Heart left ventricle (tissue), 16 donors: ENCODE measurements at regions not wholly inside any gene's neighbourhood (a gene's known extent, or its start where the extent isn't known, plus 50 kb on each side); places are given as distances from the start of the nearest gene placed in this dataset.

Experiments used
- ATAC-seq, 4 donors: fragments of 200-7000 bp; cut with Tn5 transposase; one replicate each; pipeline ENCODE4 v1.9.1; 2020 to 2022; ENCODE audit warnings: moderate library complexity in 4 of 4, mild to moderate bottlenecking in 3 of 4, moderate number of reproducible peaks in 1 of 4
- DNase-seq, 5 donors: peaks; one replicate each; pipeline ENCODE4 v3.0.0-alpha.2; 2020
- H3K27ac ChIP-seq, 12 donors: fragments of 200-600 bp; sonication (generic) in 4 of 12; one replicate each; pipeline versions ENCODE4 v1.5.0 to v1.8.0; 2016 to 2022; ENCODE audit warnings: mild to moderate bottlenecking in 2 of 12
- H3K27me3 ChIP-seq, 9 donors: fragments of 200-600 bp; sonication (generic) in 2 of 9; one replicate each; pipeline versions ENCODE4 v1.5.1 to v1.8.0; 2016 to 2022; ENCODE audit warnings: mild to moderate bottlenecking in 3 of 9
- H3K36me3 ChIP-seq, 9 donors: fragments of 200-600 bp; sonication (generic) in 2 of 9; one replicate each; pipeline versions ENCODE4 v1.5.0 to v1.8.0; 2018 to 2022; ENCODE audit warnings: mild to moderate bottlenecking in 2 of 9
- H3K4me1 ChIP-seq, 12 donors: fragments of 200-600 bp; sonication (generic) in 4 of 12; one replicate each; pipeline versions ENCODE4 v1.5.0 to v1.8.0; 2016 to 2022; ENCODE audit warnings: mild to moderate bottlenecking in 3 of 12
- H3K4me3 ChIP-seq, 12 donors: fragments of 200-600 bp; sonication (generic) in 4 of 12; one replicate each; pipeline versions ENCODE4 v1.5.0 to v1.8.0; 2017 to 2022; ENCODE audit warnings: mild to moderate bottlenecking in 9 of 12, moderate library complexity in 4 of 12
- H3K9me3 ChIP-seq, 12 donors: fragments of 200-600 bp; sonication (generic) in 4 of 12; one replicate each; pipeline versions ENCODE4 v1.5.0 to v1.8.0; 2016 to 2022; ENCODE audit warnings: mild to moderate bottlenecking in 1 of 12
- CTCF ChIP-seq, 12 donors: fragments of 200-600 bp; sonication (generic) in 4 of 12; IDR thresholded peaks; one replicate each; pipeline versions ENCODE4 v1.5.0 to v1.8.0; 2018 to 2022; ENCODE audit warnings: antibody characterized with exemption in 12 of 12, mild to moderate bottlenecking in 5 of 12
- POLR2A ChIP-seq, 2 donors: fragments of 450-650 bp; IDR thresholded peaks; one replicate each; pipeline ENCODE4 v1.6.1; 2017; ENCODE audit warnings: antibody characterized with exemption in 2 of 2, mild to moderate bottlenecking in 2 of 2, moderate library complexity in 2 of 2
- WGBS, 4 donors: extraction: QIAGEN DNeasy Blood & Tissue Kit in 2 of 4; methylation state at CpG; one replicate each; pipeline versions ENCODE4 v1.1.5 to v1.1.7; 2013 to 2018; 5-methylcytosine and 5-hydroxymethylcytosine counted together
- intact Hi-C, 10 donors: fragments of 100-400 bp; cut with DNase I; formaldehyde crosslinking; loops; one replicate each; pipeline versions ENCODE4 v1.11.1 to v1.14.2; 2022
- donor health status: ischemic (EF 13 %, LVEDD 7.1; RV severe dilation, severe dysfunction).
- donor health status: healthy with polysubstance abuse.
- donor health status: DM: no; HTN: yes; CAD: no.
- donor health status: DM: no; HTN: no; CAD: no.
- donor health status: ischemic (EF 25% LVEDD 6.9; RV normal size, moderate dysfunction).
- donor health status: ischemic (EF 25% LVEDD 5.7; RV mildly dilated, moderate dysfunction).
- donor health status: healthy.
- donor health status: DM: yes; HTN: yes; CAD: no.
- donor health status: ischemic (EF 35%, LVEDD 5.7; RV mildly dilated, moderate dysfunction).
- donor health status: nonischemic (EF 11% LVEDD 7.7; RV severe dilation, severe dysfunction).
- donor health status: DM: yes; HTN: yes; CAD: no.
- donor health status: PGD.
- donor health status: ischemic (EF 29% LVEDD 5.4; RV normal size, mild dysfunction).
- donor health status: nonischemic (EF 23%, LVEDD 6.1; RV moderate dilation, normal function).

- no peaks in the 10 kb centered on the region for H3K36me3 ChIP-seq
- ATAC-seq, result no peak
- intact Hi-C loops, result no loop called here
- no peaks in the 10 kb centered on the region for H3K9me3 ChIP-seq
- no peak for TF ChIP-seq POLR2A (IDR thresholded peaks at IDR 0.05)
- no peak for TF ChIP-seq CTCF (IDR thresholded peaks at IDR 0.05)
- no peak overlapping the region for H3K4me3 ChIP-seq
- H3K4me1 ChIP-seq, result peaks cover 0 to 10% (median 0%) of the 10 kb centered on the region in 12 donors
- H3K27ac ChIP-seq, result no peak overlapping the region
- WGBS, 4 donors, result 40 to 58% (median 45%) methylated on average over 4 of the region's 4 CpGs
- DNase-seq, result no peak
- H3K27me3 ChIP-seq, result peaks cover 0 to 4% (median 0%) of the 10 kb centered on the region in 9 donors
Observed at GRCh38 chr9:85276741-85277140, 465.0 kb downstream of the AGTPBP1 start.

- no peak overlapping the region for H3K27ac ChIP-seq
- H3K27me3 ChIP-seq, result peaks cover 0 to 4% (median 0%) of the 10 kb centered on the region in 9 donors
- H3K4me1 ChIP-seq, result no peaks in the 10 kb centered on the region
- 67 to 71% (median 67%) methylated on average over 7 of the region's 7 CpGs for WGBS, 4 donors
- DNase-seq (no peak), ATAC-seq (no peak)
- H3K4me3 ChIP-seq, result no peak overlapping the region
- TF ChIP-seq POLR2A (IDR thresholded peaks at IDR 0.05) (no peak), CTCF (IDR thresholded peaks at IDR 0.05) (no peak)
- no peaks in the 10 kb centered on the region for H3K36me3 ChIP-seq
- intact Hi-C loops, result loop anchor here in 3 of 10 donors (10.0 kb wide), 3 partner anchors 315 to 875 kb away; partner anchors contain the start of gene NTRK2 (in 1 of the 3)
- no peaks in the 10 kb centered on the region for H3K9me3 ChIP-seq
Observed at GRCh38 chr9:85269811-85270210, 471.9 kb downstream of the AGTPBP1 start.

GRCh38 chr9:85268131-85268530 lies 473.6 kb downstream of the AGTPBP1 start:
- H3K4me3 ChIP-seq, result no peak overlapping the region
- H3K36me3 ChIP-seq, result no peaks in the 10 kb centered on the region
- peaks cover 0 to 4% (median 0%) of the 10 kb centered on the region in 9 donors for H3K27me3 ChIP-seq
- DNase-seq, result no peak
- TF ChIP-seq CTCF (IDR thresholded peaks at IDR 0.05), result no peak
- no peak for TF ChIP-seq POLR2A (IDR thresholded peaks at IDR 0.05)
- no peak overlapping the region for H3K27ac ChIP-seq
- intact Hi-C loops, result loop anchor here in 3 of 10 donors (10.0 kb wide), 3 partner anchors 313 to 873 kb away; partner anchors contain the start of gene NTRK2 (in 1 of the 3)
- ATAC-seq, result no peak
- no peaks in the 10 kb centered on the region for H3K4me1 ChIP-seq
- 54 to 60% (median 57%) methylated on average over 1 of the region's 1 CpG for WGBS, 4 donors
- H3K9me3 ChIP-seq, result no peaks in the 10 kb centered on the region

GRCh38 chr9:85264695-85265094 lies 477.1 kb downstream of the AGTPBP1 start:
- Histone ChIP-seq H3K27me3 (peaks cover 0 to 7% (median 0%) of the 10 kb centered on the region in 9 donors), H3K27ac (no peak overlapping the region), H3K36me3 (no peaks in the 10 kb centered on the region), H3K9me3 (no peaks in the 10 kb centered on the region), H3K4me3 (no peak overlapping the region), H3K4me1 (peaks cover 0 to 6% (median 0%) of the 10 kb centered on the region in 12 donors)
- ATAC-seq, result no peak
- no peak for TF ChIP-seq CTCF (IDR thresholded peaks at IDR 0.05)
- no peak for TF ChIP-seq POLR2A (IDR thresholded peaks at IDR 0.05)
- no peak for DNase-seq
- intact Hi-C loops, result loop anchor here in 6 of 10 donors (5.0 to 10.0 kb wide), 7 partner anchors 310 to 872 kb away; partner anchors contain the start of gene NTRK2 (in 1 of the 6)
